ENCODE measurements at regions not wholly inside any gene's neighbourhood (a gene's known extent, or its start where the extent isn't known, plus 50 kb on each side); places are given as distances from the start of the nearest gene placed in this dataset.

- TF ChIP-seq CTCF (conservative IDR thresholded peaks at IDR 0.05; ENCODE audit: low read length) (no peak), EZH2phosphoT487 (IDR thresholded peaks at IDR 0.05; ENCODE audit: borderline replicate concordance) (no peak)
Measured at GRCh38 chr12:107144990-107145389, 51.6 kb upstream of the CRY1 start.
